ENCODE measurements at regions not wholly inside any gene's neighbourhood (a gene's known extent, or its start where the extent isn't known, plus 50 kb on each side); places are given as distances from the start of the nearest gene placed in this dataset.

GRCh38 chr6:93575495-93576267, 156.3 kb upstream of the EPHA7 start:
- no peak for TF ChIP-seq CTCF (conservative IDR thresholded peaks at IDR 0.05; ENCODE audit: control insufficient read depth, insufficient read depth, low read depth, low read length)
- no peak for DNase-seq (ENCODE audit: low read depth)
- no peak overlapping the region for H3K4me3 ChIP-seq (ENCODE audit: control insufficient read depth, low read depth, low read length)

- no peak for TF ChIP-seq CTCF (conservative IDR thresholded peaks at IDR 0.05; ENCODE audit: control insufficient read depth, insufficient read depth, low read depth, low read length)
- no peak for DNase-seq (ENCODE audit: low read depth)
- no peak overlapping the region for H3K4me3 ChIP-seq (ENCODE audit: control insufficient read depth, low read depth, low read length)
Observed at GRCh38 chr6:93574299-93574698, 154.9 kb upstream of the EPHA7 start.

GRCh38 chr6:93571346-93571745, 152.0 kb upstream of the EPHA7 start:
- no peak for TF ChIP-seq CTCF (conservative IDR thresholded peaks at IDR 0.05; ENCODE audit: control insufficient read depth, insufficient read depth, low read depth, low read length)
- no peak overlapping the region for H3K4me3 ChIP-seq (ENCODE audit: control insufficient read depth, low read depth, low read length)
- DNase-seq (ENCODE audit: low read depth): no peak

- no peak for DNase-seq (ENCODE audit: low read depth)
- H3K4me3 ChIP-seq (ENCODE audit: control insufficient read depth, low read depth, low read length): no peak overlapping the region
- TF ChIP-seq CTCF (conservative IDR thresholded peaks at IDR 0.05; ENCODE audit: control insufficient read depth, insufficient read depth, low read depth, low read length): no peak
Observed at GRCh38 chr6:93568169-93568568, 148.8 kb upstream of the EPHA7 start.

- no peak for TF ChIP-seq CTCF (conservative IDR thresholded peaks at IDR 0.05; ENCODE audit: control insufficient read depth, insufficient read depth, low read depth, low read length)
- no peak for DNase-seq (ENCODE audit: low read depth)
- no peak overlapping the region for H3K4me3 ChIP-seq (ENCODE audit: control insufficient read depth, low read depth, low read length)
Observed at GRCh38 chr6:93567164-93567563, 147.8 kb upstream of the EPHA7 start.

- no peak for TF ChIP-seq CTCF (conservative IDR thresholded peaks at IDR 0.05; ENCODE audit: control insufficient read depth, insufficient read depth, low read depth, low read length)
- DNase-seq (ENCODE audit: low read depth): no peak
- H3K4me3 ChIP-seq (ENCODE audit: control insufficient read depth, low read depth, low read length): no peak overlapping the region
Observed at GRCh38 chr6:93566285-93566684, 146.9 kb upstream of the EPHA7 start.

Data from fibroblast of mammary gland (primary cell).